Endothelial cell of umbilical vein (primary cell): ENCODE measurements at regions not wholly inside any gene's neighbourhood (a gene's known extent, or its start where the extent isn't known, plus 50 kb on each side); places are given as distances from the start of the nearest gene placed in this dataset.

Source experiments
- BruUV-seq: library from RNA; stranded (reverse); fragments of 400-500 nt; replicated peaks from 2 replicates; lab custom pipeline; 2021; lab: Mats Ljungman, UMichigan
- CTCF ChIA-PET: fragments of 300-600, 350-600 bp; sonication (Branson Sonifier 250); formaldehyde crosslinking; loops from one replicate; lab custom pipeline; 2021; ENCODE audit warnings: antibody characterized with exemption, inconsistent platforms; lab: Charles Lee
- POLR2A ChIA-PET: fragments of 300-600, 350-600 bp; sonication (Branson Sonifier 250); formaldehyde crosslinking; loops from one replicate; lab custom pipeline; 2021; ENCODE audit warnings: antibody characterized with exemption, inconsistent platforms; lab: Charles Lee
- DNase-seq: peaks from one replicate; pipeline ENCODE4 v3.0.0-alpha.2; 2011; ENCODE audit warnings: low read depth, low spot score
- FAIRE-seq: peaks from 2 replicates; lab custom pipeline; 2011; peaks lifted over from hg19 to GRCh38; lab: Jason Lieb, UNC
- H2AFZ ChIP-seq: 2 replicates; pipeline ENCODE4 v1.6.0; 2012; ENCODE audit warnings: low read depth, low read length, control low read depth, inconsistent platforms
- H3K27ac ChIP-seq: 2 replicates; pipeline ENCODE4 v1.5.1; 2011; ENCODE audit warnings: low read depth, mild to moderate bottlenecking, control low read depth, low read length, moderate library complexity; ENCODE audit not compliant: insufficient read depth
- H3K27me3 ChIP-seq, 2 experiments: 2 replicates each; pipeline versions ENCODE4 v1.6.0 to v1.6.1; 2011; ENCODE audit warnings: low read length in 2 of 2, mixed read lengths in 1 of 2; ENCODE audit not compliant: control insufficient read depth in 2 of 2, insufficient read depth in 2 of 2
- H3K36me3 ChIP-seq, 2 experiments: 2 replicates in 1 of 2; 3 replicates in 1 of 2; pipeline ENCODE4 v1.5.1; 2011; ENCODE audit warnings: low read length in 2 of 2, mild to moderate bottlenecking in 1 of 2, moderate library complexity in 1 of 2; ENCODE audit not compliant: control insufficient read depth in 2 of 2, insufficient read depth in 2 of 2; ENCODE audit errors: extremely low read depth in 1 of 2
- H3K4me1 ChIP-seq: 3 replicates; pipeline ENCODE4 v1.5.1; 2011; ENCODE audit warnings: mild to moderate bottlenecking, low read length; ENCODE audit not compliant: control insufficient read depth, insufficient read depth; ENCODE audit errors: extremely low read depth
- H3K4me2 ChIP-seq: 2 replicates; pipeline ENCODE4 v1.6.1; 2011; ENCODE audit warnings: low read length, control low read depth, mixed read lengths; ENCODE audit not compliant: insufficient read depth
- H3K4me3 ChIP-seq, 3 experiments: fragments of 200-600 bp in 1 of 3; sonication (generic), shearing (Covaris generic) in 1 of 3; replicated peaks in 1 of 3; 2 replicates each; pipeline ENCODE4 v1.5.1; 2011 to 2016; ENCODE audit warnings: control low read depth in 3 of 3, low read length in 3 of 3, mild to moderate bottlenecking in 2 of 3, inconsistent platforms in 1 of 3, low read depth in 1 of 3, moderate library complexity in 1 of 3; ENCODE audit not compliant: insufficient read depth in 1 of 3
- H3K79me2 ChIP-seq: 2 replicates; pipeline ENCODE4 v1.6.0; 2012; ENCODE audit warnings: low read length, inconsistent platforms; ENCODE audit not compliant: control insufficient read depth, insufficient read depth
- H3K9ac ChIP-seq: replicated peaks from 2 replicates; pipeline ENCODE3; 2011; ENCODE audit warnings: low read length, control low read depth; ENCODE audit not compliant: insufficient read depth; ENCODE audit errors: extremely low read depth
- H3K9me1 ChIP-seq: replicated peaks from 3 replicates; pipeline ENCODE4 v1.6.0; 2011; ENCODE audit warnings: mild to moderate bottlenecking, low read length; ENCODE audit not compliant: control insufficient read depth, insufficient read depth; ENCODE audit errors: extremely low read depth
- H3K9me3 ChIP-seq: replicated peaks from 2 replicates; pipeline ENCODE4 v1.5.1; 2012; ENCODE audit warnings: low read length, inconsistent platforms; ENCODE audit not compliant: control insufficient read depth, insufficient read depth
- H4K20me1 ChIP-seq: replicated peaks from 2 replicates; pipeline ENCODE3; 2011; ENCODE audit warnings: mild to moderate bottlenecking, low read length; ENCODE audit not compliant: control insufficient read depth, insufficient read depth; ENCODE audit errors: extremely low read depth
- EZH2 ChIP-seq: IDR thresholded peaks from 2 replicates; pipeline ENCODE4 v1.6.1; 2012; ENCODE audit warnings: borderline replicate concordance, low read depth, mild to moderate bottlenecking, moderate library complexity, low read length, inconsistent platforms; ENCODE audit not compliant: severe bottlenecking
- FOS ChIP-seq: IDR thresholded peaks from 2 replicates; pipeline ENCODE4 v1.6.1; 2011; ENCODE audit warnings: mild to moderate bottlenecking, low read length, moderate library complexity, borderline replicate concordance; ENCODE audit not compliant: insufficient read depth
- GATA2 ChIP-seq: IDR thresholded peaks from 2 replicates; pipeline ENCODE4 v1.7.0; 2011; ENCODE audit warnings: low read depth, mild to moderate bottlenecking, moderate library complexity, mixed read lengths, low read length; ENCODE audit not compliant: insufficient read length, insufficient read depth
- JUN ChIP-seq: IDR thresholded peaks from 2 replicates; pipeline ENCODE4 v1.6.1; 2011; ENCODE audit warnings: borderline replicate concordance, low read depth; ENCODE audit not compliant: insufficient read length, insufficient read depth
- POLR2AphosphoS5 ChIP-seq: IDR thresholded peaks from 2 replicates; pipeline ENCODE4 v1.6.1; 2012; ENCODE audit warnings: low read depth, mild to moderate bottlenecking, control low read depth, low read length, moderate library complexity; ENCODE audit not compliant: insufficient read depth
- dilution Hi-C: fragments of 300-500 bp; cut with MboI; formaldehyde crosslinking; loops from one replicate; pipeline ENCODE4 v1.15.0; 2019; ENCODE audit warnings: low sequenced_read_pairs; ENCODE audit not compliant: extremely low pct_ligation_motif_present
- intact Hi-C: fragments of 100-400 bp; cut with micrococcal nuclease; formaldehyde crosslinking; loops from one replicate; pipeline ENCODE4 v1.10.0; 2022
- TF ChIP-seq, protein P1 (sequence below), 2 donors: IDR thresholded peaks; 1 replicate in 1 of 2; 2 replicates in 1 of 2; pipeline ENCODE4 v1.5.1; 2011; ENCODE audit warnings: low read length in 2 of 2, mild to moderate bottlenecking in 2 of 2, moderate library complexity in 2 of 2, control low read depth in 1 of 2, inconsistent platforms in 1 of 2, low read depth in 1 of 2; ENCODE audit not compliant: insufficient read depth in 1 of 2; ENCODE audit errors: extremely low read depth in 1 of 2

DNA sequence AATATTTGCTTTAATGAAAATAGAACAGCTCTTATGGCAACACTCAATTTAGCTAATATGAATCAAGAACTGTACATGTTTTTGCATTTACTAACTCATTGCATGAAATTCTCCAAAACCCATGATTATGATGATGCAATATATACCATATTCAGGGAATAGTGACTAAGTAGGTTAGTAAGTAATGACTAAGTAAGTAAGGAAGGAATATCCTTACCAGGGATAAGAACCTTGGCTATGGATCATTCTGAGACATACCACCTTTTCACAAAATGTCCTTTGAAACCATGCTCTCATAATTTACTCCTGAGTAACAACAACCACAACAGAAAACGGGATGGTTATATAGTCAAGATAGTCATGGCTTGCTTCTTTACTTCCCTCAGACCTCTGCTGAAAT is 1513.0 kb downstream of the STIM2 start:
- ChIA-PET CTCF (no interaction called here), POLR2A (no interaction called here)
- Histone ChIP-seq H3K4me2 (no peak overlapping the region), H3K27me3 (no peaks in the 10 kb centered on the region), H2AFZ (no peak overlapping the region), H3K4me3 (no peak overlapping the region), H3K9ac (no peak overlapping the region), H3K79me2 (no peaks in the 10 kb centered on the region), H4K20me1 (no peaks in the 10 kb centered on the region), H3K4me1 (peaks cover 7% of the 10 kb centered on the region), H3K36me3 (no peaks in the 10 kb centered on the region), H3K9me3 (no peaks in the 10 kb centered on the region), H3K27ac (no peak overlapping the region), H3K9me1 (no peaks in the 10 kb centered on the region)
- no TSS peak for BruUV-seq
- TF ChIP-seq GATA2 (no peak), EZH2 (no peak), FOS (no peak), POLR2AphosphoS5 (no peak), JUN (no peak)
- TF ChIP-seq, protein P1, sequence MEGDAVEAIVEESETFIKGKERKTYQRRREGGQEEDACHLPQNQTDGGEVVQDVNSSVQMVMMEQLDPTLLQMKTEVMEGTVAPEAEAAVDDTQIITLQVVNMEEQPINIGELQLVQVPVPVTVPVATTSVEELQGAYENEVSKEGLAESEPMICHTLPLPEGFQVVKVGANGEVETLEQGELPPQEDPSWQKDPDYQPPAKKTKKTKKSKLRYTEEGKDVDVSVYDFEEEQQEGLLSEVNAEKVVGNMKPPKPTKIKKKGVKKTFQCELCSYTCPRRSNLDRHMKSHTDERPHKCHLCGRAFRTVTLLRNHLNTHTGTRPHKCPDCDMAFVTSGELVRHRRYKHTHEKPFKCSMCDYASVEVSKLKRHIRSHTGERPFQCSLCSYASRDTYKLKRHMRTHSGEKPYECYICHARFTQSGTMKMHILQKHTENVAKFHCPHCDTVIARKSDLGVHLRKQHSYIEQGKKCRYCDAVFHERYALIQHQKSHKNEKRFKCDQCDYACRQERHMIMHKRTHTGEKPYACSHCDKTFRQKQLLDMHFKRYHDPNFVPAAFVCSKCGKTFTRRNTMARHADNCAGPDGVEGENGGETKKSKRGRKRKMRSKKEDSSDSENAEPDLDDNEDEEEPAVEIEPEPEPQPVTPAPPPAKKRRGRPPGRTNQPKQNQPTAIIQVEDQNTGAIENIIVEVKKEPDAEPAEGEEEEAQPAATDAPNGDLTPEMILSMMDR (IDR thresholded peaks at IDR 0.05; ENCODE audit: extremely low read depth in 1 of 2, insufficient read depth in 1 of 2, low read depth in 1 of 2, low read length in 2 of 2): no peak
- intact Hi-C loops: no loop called here
- no peak for FAIRE-seq
- dilution Hi-C loops: no loop called here
- DNase-seq: no peak
